ENCODE measurements at regions not wholly inside any gene's neighbourhood (a gene's known extent, or its start where the extent isn't known, plus 50 kb on each side); places are given as distances from the start of the nearest gene placed in this dataset.
"Not testable (repeated sequence)": the region's sequence is repeated elsewhere in the genome, so short reads cannot be mapped to it uniquely, and the experiment has no call there.

DNA sequence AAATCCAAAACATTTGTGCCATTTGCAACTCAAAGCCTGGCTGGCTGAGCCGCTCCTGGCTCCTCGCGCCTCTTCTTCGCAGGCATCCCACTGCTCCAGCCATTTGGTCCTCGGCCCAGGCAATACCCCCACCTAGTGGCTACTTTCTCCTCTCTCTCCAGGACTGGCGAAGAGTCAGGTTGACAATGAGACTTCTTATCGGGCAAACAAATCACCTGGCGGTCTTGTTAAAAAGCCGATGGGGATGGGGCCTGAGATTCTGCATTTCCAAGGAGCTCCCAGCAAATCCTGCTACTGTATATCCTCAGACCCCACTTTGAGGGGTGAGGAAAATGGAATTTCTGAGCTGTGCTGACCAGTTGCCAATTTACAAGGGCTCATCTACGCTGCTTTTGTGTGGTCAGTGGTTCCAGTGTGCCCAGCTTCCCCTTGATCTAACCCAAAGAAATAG lies 89.0 kb downstream of the ISX start:
- H3K27ac ChIP-seq, result no peak overlapping the region
- TF ChIP-seq, protein P1, sequence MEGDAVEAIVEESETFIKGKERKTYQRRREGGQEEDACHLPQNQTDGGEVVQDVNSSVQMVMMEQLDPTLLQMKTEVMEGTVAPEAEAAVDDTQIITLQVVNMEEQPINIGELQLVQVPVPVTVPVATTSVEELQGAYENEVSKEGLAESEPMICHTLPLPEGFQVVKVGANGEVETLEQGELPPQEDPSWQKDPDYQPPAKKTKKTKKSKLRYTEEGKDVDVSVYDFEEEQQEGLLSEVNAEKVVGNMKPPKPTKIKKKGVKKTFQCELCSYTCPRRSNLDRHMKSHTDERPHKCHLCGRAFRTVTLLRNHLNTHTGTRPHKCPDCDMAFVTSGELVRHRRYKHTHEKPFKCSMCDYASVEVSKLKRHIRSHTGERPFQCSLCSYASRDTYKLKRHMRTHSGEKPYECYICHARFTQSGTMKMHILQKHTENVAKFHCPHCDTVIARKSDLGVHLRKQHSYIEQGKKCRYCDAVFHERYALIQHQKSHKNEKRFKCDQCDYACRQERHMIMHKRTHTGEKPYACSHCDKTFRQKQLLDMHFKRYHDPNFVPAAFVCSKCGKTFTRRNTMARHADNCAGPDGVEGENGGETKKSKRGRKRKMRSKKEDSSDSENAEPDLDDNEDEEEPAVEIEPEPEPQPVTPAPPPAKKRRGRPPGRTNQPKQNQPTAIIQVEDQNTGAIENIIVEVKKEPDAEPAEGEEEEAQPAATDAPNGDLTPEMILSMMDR (IDR thresholded peaks at IDR 0.05), result peak; percentile 93
- TF ChIP-seq ZFX (IDR thresholded peaks at IDR 0.05; ENCODE audit: borderline replicate concordance), result no peak

DNA sequence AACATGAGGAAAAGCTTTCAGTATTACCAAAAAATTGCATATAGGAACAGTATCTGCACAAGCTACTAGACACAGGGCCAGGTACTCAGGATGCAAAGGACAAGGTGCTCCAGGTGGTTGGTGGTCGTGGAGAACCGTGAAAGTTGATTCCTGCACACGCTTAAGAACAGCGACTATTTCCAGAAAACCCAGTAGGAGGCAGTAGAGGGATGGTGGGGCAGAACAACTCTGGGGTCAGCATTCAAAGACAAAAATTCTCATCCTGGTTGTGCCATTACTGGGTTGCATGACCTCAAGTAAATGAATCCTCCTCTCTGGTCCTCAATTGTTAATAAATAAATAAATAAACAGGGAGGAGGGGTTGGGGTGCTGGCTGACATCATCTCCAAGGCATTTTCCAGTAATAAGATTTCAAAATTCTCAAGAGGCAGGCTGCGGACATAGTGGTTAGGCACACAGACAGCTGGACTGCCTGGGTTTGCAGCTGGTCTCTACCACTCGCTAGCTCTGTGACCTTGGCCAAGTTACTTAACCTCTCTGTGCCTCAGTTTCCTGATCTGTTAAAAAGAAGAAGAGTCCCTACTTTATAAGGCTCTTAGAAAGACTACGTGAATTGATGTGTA lies 89.6 kb downstream of the ISX start:
- no peak for TF ChIP-seq ZFX (IDR thresholded peaks at IDR 0.05; ENCODE audit: borderline replicate concordance)
- TF ChIP-seq, protein P1 (IDR thresholded peaks at IDR 0.05), result no peak
- H3K27ac ChIP-seq, result no peak overlapping the region

DNA sequence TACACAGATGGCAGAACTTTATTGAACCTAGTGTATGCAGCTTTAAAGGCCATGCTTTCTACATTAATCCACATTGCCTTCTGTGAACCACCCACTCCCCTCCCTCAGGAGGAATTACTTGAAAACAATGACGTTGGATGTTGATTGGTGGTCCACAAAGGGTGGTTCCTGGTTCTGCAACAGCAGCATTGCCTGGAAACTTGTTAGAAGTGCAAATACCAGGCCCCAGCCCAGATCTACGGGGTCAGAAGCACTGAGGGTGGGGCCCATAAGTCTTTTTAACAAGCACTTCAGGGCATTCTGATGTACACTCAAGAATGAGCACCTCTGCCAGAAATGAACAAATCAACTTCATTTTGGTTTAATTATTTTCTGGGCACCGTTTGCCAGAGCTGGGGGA lies 91.0 kb downstream of the ISX start:
- H3K27ac ChIP-seq, result no peak overlapping the region
- TF ChIP-seq, protein P1 (IDR thresholded peaks at IDR 0.05), result no peak
- no peak for TF ChIP-seq ZFX (IDR thresholded peaks at IDR 0.05; ENCODE audit: borderline replicate concordance)

DNA sequence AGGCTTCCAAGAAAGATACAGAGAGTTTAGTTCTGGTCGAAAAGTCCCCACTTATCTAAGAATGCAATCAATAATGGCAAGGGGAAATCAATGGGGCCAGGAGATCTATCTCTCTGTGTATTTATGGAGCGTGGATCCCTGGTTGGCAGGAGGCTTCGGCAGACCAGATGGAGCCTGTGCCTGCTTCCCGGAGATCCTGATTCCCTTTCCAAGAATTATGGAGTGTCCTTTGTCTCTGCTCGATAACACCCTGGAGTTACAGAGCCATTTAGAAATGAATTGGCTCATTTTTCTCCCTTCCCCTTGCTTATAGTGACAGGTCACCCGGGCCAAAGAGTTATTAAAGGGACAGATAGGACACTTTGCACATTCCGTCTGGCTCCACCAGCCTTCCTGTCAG lies 92.4 kb downstream of the ISX start:
- TF ChIP-seq ZFX (IDR thresholded peaks at IDR 0.05; ENCODE audit: borderline replicate concordance), result no peak
- TF ChIP-seq, protein P1 (IDR thresholded peaks at IDR 0.05), result no peak
- no peak overlapping the region for H3K27ac ChIP-seq

DNA sequence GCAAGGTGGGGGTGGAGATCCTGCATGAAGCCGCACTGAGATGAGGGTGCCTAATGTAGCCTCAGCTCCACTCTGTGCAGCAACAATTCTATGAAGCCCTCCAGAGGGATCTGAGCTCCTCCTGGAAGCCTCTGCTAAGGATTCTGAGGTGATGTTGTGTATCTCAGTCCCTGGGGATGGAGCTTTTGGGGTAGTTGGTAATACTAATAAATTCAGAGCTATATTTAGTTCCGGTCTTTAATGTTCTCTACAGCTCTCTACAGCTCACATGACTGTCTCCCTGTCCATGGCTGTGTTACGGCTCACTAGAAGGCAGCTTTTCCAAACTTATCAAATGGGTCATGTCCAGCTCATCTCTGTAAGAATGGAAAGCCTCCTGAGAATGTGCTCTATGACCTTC lies 93.4 kb downstream of the ISX start:
- TF ChIP-seq ZFX (IDR thresholded peaks at IDR 0.05; ENCODE audit: borderline replicate concordance), result no peak
- TF ChIP-seq, protein P1 (IDR thresholded peaks at IDR 0.05), result no peak
- H3K27ac ChIP-seq, result no peak overlapping the region

DNA sequence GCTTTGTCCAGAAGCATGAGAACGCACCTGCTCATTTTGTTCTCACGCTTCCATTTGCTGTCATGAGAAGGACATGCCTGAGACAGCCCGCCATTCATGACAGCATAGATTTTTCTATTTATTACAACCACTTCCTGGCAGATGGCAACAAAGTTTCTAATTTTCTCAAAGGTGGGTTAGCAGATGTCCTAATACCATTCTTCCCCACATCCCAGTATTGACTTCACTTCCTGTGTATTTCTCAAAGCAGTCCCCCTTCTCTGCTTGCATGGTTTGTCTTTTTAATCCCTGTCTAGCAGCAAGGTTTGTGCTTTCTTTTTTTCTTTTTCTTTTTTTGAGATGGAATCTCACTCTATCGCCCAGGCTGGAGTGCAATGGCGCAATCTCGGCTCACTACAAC lies 94.3 kb downstream of the ISX start:
- H3K27ac ChIP-seq, result no peak overlapping the region
- TF ChIP-seq, protein P1 (IDR thresholded peaks at IDR 0.05), result no peak
- no peak for TF ChIP-seq ZFX (IDR thresholded peaks at IDR 0.05; ENCODE audit: borderline replicate concordance)

DNA sequence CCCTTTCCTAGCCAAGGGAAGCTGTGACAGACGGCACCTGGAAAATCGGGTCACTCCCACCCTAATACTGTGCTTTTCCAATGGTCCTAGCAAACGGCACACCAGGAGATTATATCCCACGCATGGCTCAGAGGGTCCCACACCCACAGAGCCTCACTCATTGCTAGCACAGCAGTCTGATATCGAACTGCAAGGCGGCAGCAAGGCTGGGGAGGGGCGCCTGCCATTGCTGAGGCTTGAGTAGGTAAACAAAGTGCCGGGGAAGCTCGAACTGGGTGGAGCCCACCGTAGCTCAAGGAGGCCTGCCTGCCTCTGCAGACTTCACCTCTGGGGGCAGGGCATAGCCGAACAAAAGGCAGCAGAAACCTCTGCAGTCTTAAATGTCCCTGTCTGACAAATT lies 91.4 kb upstream of the HMGXB4 start:
- not testable (repeated sequence) for H3K27ac ChIP-seq

All from 22Rv1 (cell line).